Stimulated activated CD4-positive, alpha-beta T cell treated with anti-CD3 and anti-CD28 coated beads, Interleukin-2, amount 100 ng/mL, for 48 hours (primary cell): ENCODE measurements at regions not wholly inside any gene's neighbourhood (a gene's known extent, or its start where the extent isn't known, plus 50 kb on each side); places are given as distances from the start of the nearest gene placed in this dataset.
"Not testable (repeated sequence)": the region's sequence is repeated elsewhere in the genome, so short reads cannot be mapped to it uniquely, and the experiment has no call there.

Experiments
- DNase-seq, 2 donors: peaks; one replicate each; pipeline ENCODE4 v3.0.0-alpha.2; 2020

- DNase-seq: no peak
Measured at GRCh38 chr4:116101321-116101720, 984.1 kb downstream of the TRAM1L1 start.

GRCh38 chr4:116099596-116099995 is 985.8 kb downstream of the TRAM1L1 start:
- no peak for DNase-seq

- DNase-seq: not testable (repeated sequence)
Measured at GRCh38 chr4:116097353-116097752, 983.9 kb upstream of the NDST4 start.

- DNase-seq: no peak
Measured at GRCh38 chr4:116092961-116093360, 979.5 kb upstream of the NDST4 start.

GRCh38 chr4:116088771-116089170 is 975.4 kb upstream of the NDST4 start:
- DNase-seq: no peak

GRCh38 chr4:116082808-116083366 is 969.5 kb upstream of the NDST4 start:
- DNase-seq: no peak

- DNase-seq: no peak
Measured at GRCh38 chr4:116073051-116073450, 959.6 kb upstream of the NDST4 start.

GRCh38 chr4:116070283-116070682 is 956.9 kb upstream of the NDST4 start:
- no peak for DNase-seq

- no peak for DNase-seq
Measured at GRCh38 chr4:116066711-116067245, 953.4 kb upstream of the NDST4 start.

GRCh38 chr4:116064331-116064730 is 950.9 kb upstream of the NDST4 start:
- no peak for DNase-seq

- DNase-seq: no peak
Measured at GRCh38 chr4:116059361-116059760, 945.9 kb upstream of the NDST4 start.

GRCh38 chr4:116058129-116058528 is 944.7 kb upstream of the NDST4 start:
- DNase-seq: no peak

GRCh38 chr4:116055857-116056827 is 942.7 kb upstream of the NDST4 start:
- no peak for DNase-seq

GRCh38 chr4:116027311-116027710 is 913.9 kb upstream of the NDST4 start:
- no peak for DNase-seq

GRCh38 chr4:116024954-116025708 is 911.7 kb upstream of the NDST4 start:
- DNase-seq: no peak

- no peak for DNase-seq
Measured at GRCh38 chr4:116023049-116023448, 909.6 kb upstream of the NDST4 start.

GRCh38 chr4:116020141-116020722 is 906.8 kb upstream of the NDST4 start:
- DNase-seq: no peak

GRCh38 chr4:116018831-116019230 is 905.4 kb upstream of the NDST4 start:
- no peak for DNase-seq

- DNase-seq: no peak
Measured at GRCh38 chr4:116016201-116016600, 902.8 kb upstream of the NDST4 start.

- DNase-seq: no peak
Measured at GRCh38 chr4:116015549-116015948, 902.1 kb upstream of the NDST4 start.

- DNase-seq: no peak
Measured at GRCh38 chr4:116015062-116015461, 901.6 kb upstream of the NDST4 start.

- DNase-seq: no peak
Measured at GRCh38 chr4:116010923-116011322, 897.5 kb upstream of the NDST4 start.

GRCh38 chr4:116005806-116006088 is 892.3 kb upstream of the NDST4 start:
- no peak for DNase-seq
